ENCODE measurements at regions not wholly inside any gene's neighbourhood (a gene's known extent, or its start where the extent isn't known, plus 50 kb on each side); places are given as distances from the start of the nearest gene placed in this dataset.

- H3K4me1 ChIP-seq, result no peaks in the 10 kb centered on the region
- no peaks in the 10 kb centered on the region for H3K27me3 ChIP-seq
- H3K27ac ChIP-seq, result no peak overlapping the region
- peaks cover 0 to 12% (median 0%) of the 10 kb centered on the region in 12 donors for H3K9me3 ChIP-seq
- DNase-seq, result no peak
- intact Hi-C loops (cut with DNase I), result no loop called here
- 25 to 45% (median 36%) methylated on average over 5 of the region's 5 CpGs for WGBS, 4 donors
- H3K36me3 ChIP-seq, result no peaks in the 10 kb centered on the region
- ATAC-seq, result no peak
- TF ChIP-seq POLR2A (IDR thresholded peaks at IDR 0.05), result no peak
- no peak for TF ChIP-seq CTCF (IDR thresholded peaks at IDR 0.05)
- no peak overlapping the region for H3K4me3 ChIP-seq
Observed at GRCh38 chr3:96700322-96701315, 113.8 kb upstream of the EPHA6 start.

GRCh38 chr3:96705895-96706294, 108.5 kb upstream of the EPHA6 start:
- intact Hi-C loops (cut with DNase I), result no loop called here
- no peaks in the 10 kb centered on the region for H3K27me3 ChIP-seq
- no peak overlapping the region for H3K4me3 ChIP-seq
- TF ChIP-seq POLR2A (IDR thresholded peaks at IDR 0.05) (no peak), CTCF (IDR thresholded peaks at IDR 0.05) (no peak)
- DNase-seq (no peak), ATAC-seq (no peak)
- H3K4me1 ChIP-seq, result no peaks in the 10 kb centered on the region
- WGBS, 4 donors, result 81 to 94% (median 90%) methylated on average over 2 of the region's 2 CpGs
- H3K9me3 ChIP-seq, result peaks cover 0 to 4% (median 0%) of the 10 kb centered on the region in 12 donors
- no peak overlapping the region for H3K27ac ChIP-seq
- no peaks in the 10 kb centered on the region for H3K36me3 ChIP-seq

- no peaks in the 10 kb centered on the region for H3K4me1 ChIP-seq
- DNase-seq (no peak), ATAC-seq (no peak)
- peaks cover 0 to 4% (median 0%) of the 10 kb centered on the region in 12 donors for H3K9me3 ChIP-seq
- no peaks in the 10 kb centered on the region for H3K36me3 ChIP-seq
- H3K27me3 ChIP-seq, result no peaks in the 10 kb centered on the region
- TF ChIP-seq CTCF (IDR thresholded peaks at IDR 0.05), result no peak
- no peak for TF ChIP-seq POLR2A (IDR thresholded peaks at IDR 0.05)
- no peak overlapping the region for H3K27ac ChIP-seq
- intact Hi-C loops (cut with DNase I), result no loop called here
- H3K4me3 ChIP-seq, result no peak overlapping the region
Observed at GRCh38 chr3:96706509-96706908, 107.9 kb upstream of the EPHA6 start.

- WGBS, 4 donors, result 73 to 83% (median 79%) methylated on average over 2 of the region's 2 CpGs
- H3K9me3 ChIP-seq, result peaks cover 0 to 16% (median 2%) of the 10 kb centered on the region in 12 donors
- intact Hi-C loops (cut with DNase I), result loop anchor here in 1 of 10 donors (10.0 kb wide), 1 partner anchor 693 kb away; no protein-coding TSS in a partner anchor
- no peak overlapping the region for H3K4me3 ChIP-seq
- no peak for DNase-seq
- H3K36me3 ChIP-seq, result no peaks in the 10 kb centered on the region
- no peak overlapping the region for H3K27ac ChIP-seq
- TF ChIP-seq CTCF (IDR thresholded peaks at IDR 0.05) (no peak), POLR2A (IDR thresholded peaks at IDR 0.05) (no peak)
- no peak for ATAC-seq
- H3K27me3 ChIP-seq, result no peaks in the 10 kb centered on the region
- H3K4me1 ChIP-seq, result no peaks in the 10 kb centered on the region
Observed at GRCh38 chr3:96711816-96712215, 102.6 kb upstream of the EPHA6 start.
